Prostate gland (tissue), 2 donors: ENCODE measurements at regions not wholly inside any gene's neighbourhood (a gene's known extent, or its start where the extent isn't known, plus 50 kb on each side); places are given as distances from the start of the nearest gene placed in this dataset.

Source experiments
- DNase-seq: peaks from one replicate; pipeline ENCODE4 v3.0.0-alpha.2; 2019; ENCODE audit warnings: low spot score
- H3K27ac ChIP-seq, 2 donors: fragments of 200-600 bp; sonication (generic); 2 replicates each; pipeline ENCODE4 v1.5.1; 2017 to 2019
- H3K27me3 ChIP-seq: fragments of 200-600 bp; sonication (generic); replicated peaks from 2 replicates; pipeline ENCODE4 v1.5.1; 2019; ENCODE audit not compliant: insufficient read depth
- H3K36me3 ChIP-seq, 2 donors: fragments of 200-600 bp; sonication (generic); 1 replicate in 1 of 2; 2 replicates in 1 of 2; pipeline versions ENCODE4 v1.5.1 to v1.8.1; 2017 to 2019
- H3K4me1 ChIP-seq: fragments of 200-600 bp; sonication (generic); replicated peaks from 2 replicates; pipeline ENCODE4 v1.5.1; 2019
- H3K4me3 ChIP-seq, 2 donors: fragments of 200-600 bp; sonication (generic); 2 replicates each; pipeline ENCODE4 v1.5.1; 2017 to 2019
- H3K9me3 ChIP-seq: fragments of 200-600 bp; sonication (generic); 2 replicates; pipeline ENCODE4 v1.5.1; 2017
- POLR2A ChIP-seq: fragments of 450-650 bp; IDR thresholded peaks from one replicate; pipeline ENCODE4 v1.6.1; 2016; ENCODE audit warnings: antibody characterized with exemption, mild to moderate bottlenecking
- POLR2AphosphoS5 ChIP-seq: sonication (generic); formaldehyde crosslinking; IDR thresholded peaks from one replicate; pipeline ENCODE4 v1.6.1; 2017; ENCODE audit warnings: antibody characterized with exemption
- WGBS: methylation state at CpG from one replicate; pipeline ENCODE4 v1.1.5; 2018; 5-methylcytosine and 5-hydroxymethylcytosine counted together
- intact Hi-C: fragments of 100-400 bp; cut with DNase I; formaldehyde crosslinking; loops from one replicate; pipeline ENCODE4 v1.14.2; 2022
- TF ChIP-seq, protein P1 (sequence below), 4 experiments: fragments of 200-600 bp in 2 of 4; fragments of 450-650 bp in 2 of 4; sonication (generic) in 2 of 4; IDR thresholded peaks; 1 replicate in 3 of 4; 2 replicates in 1 of 4; pipeline ENCODE4 v1.5.1; 2016 to 2019; ENCODE audit warnings: antibody characterized with exemption in 4 of 4, mild to moderate bottlenecking in 2 of 4, moderate library complexity in 2 of 4

DNA sequence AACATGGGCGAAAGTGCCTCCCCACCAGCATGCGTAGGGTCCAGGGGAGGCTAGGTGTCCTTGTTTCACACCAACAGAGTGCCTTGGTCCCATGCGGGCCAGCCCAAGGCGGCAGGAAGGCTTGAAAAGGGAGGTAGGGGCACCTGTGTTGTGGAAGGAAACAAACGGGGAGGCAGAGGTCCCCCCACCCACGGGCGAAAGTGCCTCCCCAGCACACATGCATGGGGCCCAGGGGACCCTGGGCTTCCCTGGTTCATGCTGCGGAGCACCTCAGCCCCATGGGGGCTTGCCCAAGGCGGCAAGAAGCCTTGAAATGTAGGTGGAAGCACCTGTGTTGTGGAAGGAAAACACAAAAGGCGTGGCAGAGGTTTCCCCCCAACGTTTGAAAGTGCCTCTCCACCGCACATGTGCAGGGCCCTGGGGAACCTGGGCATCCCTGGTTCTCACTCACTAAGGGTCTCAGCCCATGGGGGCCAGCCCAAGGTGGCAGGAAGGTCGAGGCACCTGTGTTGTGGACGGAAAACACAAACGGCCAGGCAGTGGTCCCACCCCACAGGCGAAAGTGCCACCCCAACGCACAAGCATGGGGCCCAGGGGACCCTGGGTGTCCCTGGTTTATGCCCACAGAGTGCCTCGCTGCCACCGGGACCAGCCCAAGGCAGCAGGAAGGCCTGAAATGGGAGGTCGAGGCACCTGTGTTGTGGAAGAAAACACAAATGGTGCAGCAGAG lies 374.7 kb downstream of the ALG10 start:
- Histone ChIP-seq H3K4me1 (no peaks in the 10 kb centered on the region), H3K9me3 (no peaks in the 10 kb centered on the region), H3K4me3 (no peak overlapping the region), H3K27me3 (no peaks in the 10 kb centered on the region), H3K36me3 (no peaks in the 10 kb centered on the region), H3K27ac (no peak overlapping the region)
- peak; percentile 2 for DNase-seq
- intact Hi-C loops, result no loop called here
- 66% methylated on average over 19 of the region's 20 CpGs for whole genome bisulfite sequencing
- no peak for TF ChIP-seq POLR2A
- TF ChIP-seq POLR2AphosphoS5, result no peak
- TF ChIP-seq, protein P1, sequence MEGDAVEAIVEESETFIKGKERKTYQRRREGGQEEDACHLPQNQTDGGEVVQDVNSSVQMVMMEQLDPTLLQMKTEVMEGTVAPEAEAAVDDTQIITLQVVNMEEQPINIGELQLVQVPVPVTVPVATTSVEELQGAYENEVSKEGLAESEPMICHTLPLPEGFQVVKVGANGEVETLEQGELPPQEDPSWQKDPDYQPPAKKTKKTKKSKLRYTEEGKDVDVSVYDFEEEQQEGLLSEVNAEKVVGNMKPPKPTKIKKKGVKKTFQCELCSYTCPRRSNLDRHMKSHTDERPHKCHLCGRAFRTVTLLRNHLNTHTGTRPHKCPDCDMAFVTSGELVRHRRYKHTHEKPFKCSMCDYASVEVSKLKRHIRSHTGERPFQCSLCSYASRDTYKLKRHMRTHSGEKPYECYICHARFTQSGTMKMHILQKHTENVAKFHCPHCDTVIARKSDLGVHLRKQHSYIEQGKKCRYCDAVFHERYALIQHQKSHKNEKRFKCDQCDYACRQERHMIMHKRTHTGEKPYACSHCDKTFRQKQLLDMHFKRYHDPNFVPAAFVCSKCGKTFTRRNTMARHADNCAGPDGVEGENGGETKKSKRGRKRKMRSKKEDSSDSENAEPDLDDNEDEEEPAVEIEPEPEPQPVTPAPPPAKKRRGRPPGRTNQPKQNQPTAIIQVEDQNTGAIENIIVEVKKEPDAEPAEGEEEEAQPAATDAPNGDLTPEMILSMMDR (IDR thresholded peaks at IDR 0.05), result no peak

DNA sequence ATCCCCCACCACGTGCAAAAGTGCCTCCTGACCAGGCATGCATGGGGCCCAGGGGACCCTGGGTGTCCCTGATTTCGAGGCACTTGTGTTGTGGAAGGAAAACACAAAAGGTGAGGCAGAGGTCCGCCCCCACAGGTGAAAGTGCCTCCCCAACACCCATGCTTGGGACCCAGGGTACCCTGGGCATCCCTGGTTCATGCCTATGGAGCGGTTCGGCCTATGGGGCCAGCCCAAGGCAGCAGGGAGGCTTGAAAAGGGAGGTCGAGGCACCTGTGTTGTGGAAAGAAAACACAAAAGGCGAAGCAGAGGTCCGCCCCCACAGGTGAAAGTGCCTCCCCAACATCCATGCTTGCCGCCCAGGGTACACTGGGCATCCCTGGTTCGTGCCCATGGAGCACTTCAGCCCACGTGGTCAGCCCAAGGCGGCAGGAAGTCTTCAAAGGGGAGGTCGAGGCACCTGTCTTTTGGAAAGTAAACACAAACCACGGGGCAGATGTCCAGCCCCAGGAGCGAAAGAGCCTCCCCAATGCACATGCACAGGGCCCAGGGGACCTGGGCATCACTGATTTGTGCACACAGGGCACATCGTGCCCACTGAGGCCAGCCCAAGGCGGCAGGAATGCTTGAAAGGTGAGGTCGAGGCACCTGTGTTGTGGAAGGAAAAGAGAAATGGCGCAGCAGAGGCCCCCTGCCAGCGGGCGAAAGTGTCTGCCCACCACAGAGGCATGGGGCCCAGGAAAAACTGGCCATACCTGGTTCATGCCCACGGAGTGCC lies 375.5 kb downstream of the ALG10 start:
- no peak for TF ChIP-seq POLR2A
- TF ChIP-seq POLR2AphosphoS5, result no peak
- TF ChIP-seq, protein P1 (IDR thresholded peaks at IDR 0.05), result no peak
- Histone ChIP-seq H3K4me3 (no peak overlapping the region), H3K27me3 (no peaks in the 10 kb centered on the region), H3K4me1 (no peaks in the 10 kb centered on the region), H3K9me3 (no peaks in the 10 kb centered on the region), H3K36me3 (no peaks in the 10 kb centered on the region), H3K27ac (no peak overlapping the region)
- DNase-seq, result peak; percentile 3
- WGBS, result 72% methylated on average over 22 of the region's 22 CpGs
- intact Hi-C loops, result no loop called here

DNA sequence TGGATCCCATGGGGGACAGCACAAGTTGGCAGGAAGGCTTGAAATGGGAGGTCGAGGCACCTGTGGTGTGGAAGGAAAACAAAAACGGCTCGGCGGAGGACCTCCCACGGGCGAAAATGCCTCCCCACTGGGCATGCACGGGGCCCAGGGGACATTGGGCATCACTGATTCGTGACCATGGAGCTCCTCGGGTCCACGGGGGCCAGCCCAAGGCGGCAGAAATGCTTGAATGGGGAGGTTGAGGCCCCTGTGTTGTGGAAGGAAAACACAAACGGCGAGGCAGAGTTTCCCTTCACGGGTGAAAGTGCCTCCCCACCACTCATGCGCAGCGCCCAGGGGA lies 376.0 kb downstream of the ALG10 start:
- WGBS, result 63% methylated on average over 16 of the region's 16 CpGs
- no peak for DNase-seq
- Histone ChIP-seq H3K4me1 (no peaks in the 10 kb centered on the region), H3K27ac (no peak overlapping the region), H3K27me3 (no peaks in the 10 kb centered on the region), H3K36me3 (no peaks in the 10 kb centered on the region), H3K4me3 (no peak overlapping the region), H3K9me3 (no peaks in the 10 kb centered on the region)
- TF ChIP-seq, protein P1 (IDR thresholded peaks at IDR 0.05), result no peak
- TF ChIP-seq POLR2A (no peak), POLR2AphosphoS5 (no peak)
- intact Hi-C loops, result no loop called here

DNA sequence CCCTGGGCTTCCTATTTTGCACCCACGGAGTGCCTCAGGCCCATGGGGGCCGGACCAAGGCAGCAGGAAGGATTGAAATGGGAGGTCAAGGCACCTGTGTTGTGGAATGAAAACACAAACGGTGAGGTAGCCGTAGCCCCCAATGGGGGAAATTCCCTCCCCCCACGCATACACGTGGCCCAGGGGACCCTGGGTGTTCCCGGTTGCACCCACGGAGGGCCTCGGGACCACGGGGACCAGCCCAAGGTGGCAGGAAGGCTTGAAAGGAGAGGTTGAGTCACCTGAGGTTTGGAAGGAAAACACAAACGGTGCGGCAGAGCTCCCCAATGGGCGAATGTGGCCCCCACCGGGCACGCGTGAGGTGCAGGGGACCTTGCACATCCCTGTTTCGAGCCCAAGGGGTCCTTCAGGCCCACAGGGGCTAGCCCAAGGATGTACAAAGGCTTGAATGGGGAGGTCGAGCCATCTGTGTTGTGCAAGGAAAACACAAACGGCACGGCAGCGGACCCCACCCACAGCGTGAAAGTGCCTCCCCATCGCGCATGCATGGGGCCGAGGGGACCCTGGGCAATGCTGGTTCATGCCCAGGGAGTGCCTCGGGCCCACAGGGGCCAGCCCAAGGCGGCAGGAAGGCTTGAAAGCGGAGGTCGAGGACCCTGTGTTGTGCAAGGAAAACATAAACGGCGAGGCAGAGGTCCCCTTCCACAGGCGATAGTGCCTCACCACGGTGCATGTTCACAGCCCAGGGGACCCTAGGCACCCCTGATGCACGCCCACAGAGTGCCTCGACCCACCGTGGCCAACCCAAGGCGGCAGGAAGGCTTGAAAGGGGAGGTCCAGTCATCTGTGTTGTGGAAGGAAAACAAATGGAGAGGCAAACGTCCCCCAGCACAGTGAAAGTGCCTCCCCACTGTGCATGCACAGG lies 376.7 kb downstream of the ALG10 start:
- Histone ChIP-seq H3K27me3 (no peaks in the 10 kb centered on the region), H3K4me1 (no peaks in the 10 kb centered on the region), H3K27ac (no peak overlapping the region), H3K36me3 (no peaks in the 10 kb centered on the region), H3K4me3 (no peak overlapping the region), H3K9me3 (no peaks in the 10 kb centered on the region)
- no peak for TF ChIP-seq POLR2A
- no peak for TF ChIP-seq POLR2AphosphoS5
- TF ChIP-seq, protein P1 (IDR thresholded peaks at IDR 0.05), result no peak
- intact Hi-C loops, result no loop called here
- DNase-seq, result peak; percentile 2
- WGBS, result 63% methylated on average over 38 of the region's 38 CpGs
